ENCODE measurements at regions not wholly inside any gene's neighbourhood (a gene's known extent, or its start where the extent isn't known, plus 50 kb on each side); places are given as distances from the start of the nearest gene placed in this dataset.

DNA sequence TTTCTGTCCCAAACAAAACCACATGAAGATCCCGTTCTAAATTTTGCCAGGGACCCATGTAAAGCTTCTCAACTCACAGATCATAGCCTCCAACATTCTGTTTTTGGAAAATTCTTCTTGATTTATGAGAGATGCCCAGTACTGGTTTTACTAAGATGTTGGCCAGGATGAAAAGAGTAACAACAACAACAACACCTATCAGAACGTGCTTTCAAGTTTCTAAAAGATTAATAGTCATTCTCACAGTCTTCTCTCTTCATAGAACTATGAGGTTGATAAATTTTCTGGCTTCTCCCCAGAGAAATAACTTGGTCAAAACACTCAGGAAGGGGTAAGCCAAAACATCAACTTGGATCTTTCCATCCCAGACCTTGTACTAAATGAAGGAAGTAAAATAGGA, 567.5 kb upstream of the IGFBP3 start:
- H3K27me3 ChIP-seq (ENCODE audit: insufficient read depth): no peaks in the 10 kb centered on the region
- H3K4me3 ChIP-seq: no peak overlapping the region
- no peak overlapping the region for H3K4me3 Mint-ChIP-seq
- H3K9me2 ChIP-seq (ENCODE audit: insufficient read depth): no peaks in the 10 kb centered on the region; the same call in 1 of the 2 replicates
- H3K79me2 ChIP-seq (replicated peaks; ENCODE audit: insufficient read depth): no peaks in the 10 kb centered on the region
- H3F3A ChIP-seq (replicated peaks; ENCODE audit: low read depth): no peaks in the 10 kb centered on the region
- H4K20me1 ChIP-seq (replicated peaks; ENCODE audit: insufficient read depth): no peaks in the 10 kb centered on the region
- DNase-seq (ENCODE audit: low spot score): no peak
- H2AFZ ChIP-seq: no peak overlapping the region
- no peaks in the 10 kb centered on the region for H3K36me3 Mint-ChIP-seq (ENCODE audit: low read depth)
- H3K27ac Mint-ChIP-seq: no peak overlapping the region
- H3K4me1 Mint-ChIP-seq: no peaks in the 10 kb centered on the region
- no peaks in the 10 kb centered on the region; the same call in 2 of the 3 replicates for H3K9me3 Mint-ChIP-seq
- TF ChIP-seq, protein P1, sequence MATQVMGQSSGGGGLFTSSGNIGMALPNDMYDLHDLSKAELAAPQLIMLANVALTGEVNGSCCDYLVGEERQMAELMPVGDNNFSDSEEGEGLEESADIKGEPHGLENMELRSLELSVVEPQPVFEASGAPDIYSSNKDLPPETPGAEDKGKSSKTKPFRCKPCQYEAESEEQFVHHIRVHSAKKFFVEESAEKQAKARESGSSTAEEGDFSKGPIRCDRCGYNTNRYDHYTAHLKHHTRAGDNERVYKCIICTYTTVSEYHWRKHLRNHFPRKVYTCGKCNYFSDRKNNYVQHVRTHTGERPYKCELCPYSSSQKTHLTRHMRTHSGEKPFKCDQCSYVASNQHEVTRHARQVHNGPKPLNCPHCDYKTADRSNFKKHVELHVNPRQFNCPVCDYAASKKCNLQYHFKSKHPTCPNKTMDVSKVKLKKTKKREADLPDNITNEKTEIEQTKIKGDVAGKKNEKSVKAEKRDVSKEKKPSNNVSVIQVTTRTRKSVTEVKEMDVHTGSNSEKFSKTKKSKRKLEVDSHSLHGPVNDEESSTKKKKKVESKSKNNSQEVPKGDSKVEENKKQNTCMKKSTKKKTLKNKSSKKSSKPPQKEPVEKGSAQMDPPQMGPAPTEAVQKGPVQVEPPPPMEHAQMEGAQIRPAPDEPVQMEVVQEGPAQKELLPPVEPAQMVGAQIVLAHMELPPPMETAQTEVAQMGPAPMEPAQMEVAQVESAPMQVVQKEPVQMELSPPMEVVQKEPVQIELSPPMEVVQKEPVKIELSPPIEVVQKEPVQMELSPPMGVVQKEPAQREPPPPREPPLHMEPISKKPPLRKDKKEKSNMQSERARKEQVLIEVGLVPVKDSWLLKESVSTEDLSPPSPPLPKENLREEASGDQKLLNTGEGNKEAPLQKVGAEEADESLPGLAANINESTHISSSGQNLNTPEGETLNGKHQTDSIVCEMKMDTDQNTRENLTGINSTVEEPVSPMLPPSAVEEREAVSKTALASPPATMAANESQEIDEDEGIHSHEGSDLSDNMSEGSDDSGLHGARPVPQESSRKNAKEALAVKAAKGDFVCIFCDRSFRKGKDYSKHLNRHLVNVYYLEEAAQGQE (IDR thresholded peaks at IDR 0.05; ENCODE audit: unreplicated experiment): no peak
- TF ChIP-seq EZH2phosphoT487 (IDR thresholded peaks at IDR 0.05; ENCODE audit: unreplicated experiment): no peak
- TF ChIP-seq, protein P2, sequence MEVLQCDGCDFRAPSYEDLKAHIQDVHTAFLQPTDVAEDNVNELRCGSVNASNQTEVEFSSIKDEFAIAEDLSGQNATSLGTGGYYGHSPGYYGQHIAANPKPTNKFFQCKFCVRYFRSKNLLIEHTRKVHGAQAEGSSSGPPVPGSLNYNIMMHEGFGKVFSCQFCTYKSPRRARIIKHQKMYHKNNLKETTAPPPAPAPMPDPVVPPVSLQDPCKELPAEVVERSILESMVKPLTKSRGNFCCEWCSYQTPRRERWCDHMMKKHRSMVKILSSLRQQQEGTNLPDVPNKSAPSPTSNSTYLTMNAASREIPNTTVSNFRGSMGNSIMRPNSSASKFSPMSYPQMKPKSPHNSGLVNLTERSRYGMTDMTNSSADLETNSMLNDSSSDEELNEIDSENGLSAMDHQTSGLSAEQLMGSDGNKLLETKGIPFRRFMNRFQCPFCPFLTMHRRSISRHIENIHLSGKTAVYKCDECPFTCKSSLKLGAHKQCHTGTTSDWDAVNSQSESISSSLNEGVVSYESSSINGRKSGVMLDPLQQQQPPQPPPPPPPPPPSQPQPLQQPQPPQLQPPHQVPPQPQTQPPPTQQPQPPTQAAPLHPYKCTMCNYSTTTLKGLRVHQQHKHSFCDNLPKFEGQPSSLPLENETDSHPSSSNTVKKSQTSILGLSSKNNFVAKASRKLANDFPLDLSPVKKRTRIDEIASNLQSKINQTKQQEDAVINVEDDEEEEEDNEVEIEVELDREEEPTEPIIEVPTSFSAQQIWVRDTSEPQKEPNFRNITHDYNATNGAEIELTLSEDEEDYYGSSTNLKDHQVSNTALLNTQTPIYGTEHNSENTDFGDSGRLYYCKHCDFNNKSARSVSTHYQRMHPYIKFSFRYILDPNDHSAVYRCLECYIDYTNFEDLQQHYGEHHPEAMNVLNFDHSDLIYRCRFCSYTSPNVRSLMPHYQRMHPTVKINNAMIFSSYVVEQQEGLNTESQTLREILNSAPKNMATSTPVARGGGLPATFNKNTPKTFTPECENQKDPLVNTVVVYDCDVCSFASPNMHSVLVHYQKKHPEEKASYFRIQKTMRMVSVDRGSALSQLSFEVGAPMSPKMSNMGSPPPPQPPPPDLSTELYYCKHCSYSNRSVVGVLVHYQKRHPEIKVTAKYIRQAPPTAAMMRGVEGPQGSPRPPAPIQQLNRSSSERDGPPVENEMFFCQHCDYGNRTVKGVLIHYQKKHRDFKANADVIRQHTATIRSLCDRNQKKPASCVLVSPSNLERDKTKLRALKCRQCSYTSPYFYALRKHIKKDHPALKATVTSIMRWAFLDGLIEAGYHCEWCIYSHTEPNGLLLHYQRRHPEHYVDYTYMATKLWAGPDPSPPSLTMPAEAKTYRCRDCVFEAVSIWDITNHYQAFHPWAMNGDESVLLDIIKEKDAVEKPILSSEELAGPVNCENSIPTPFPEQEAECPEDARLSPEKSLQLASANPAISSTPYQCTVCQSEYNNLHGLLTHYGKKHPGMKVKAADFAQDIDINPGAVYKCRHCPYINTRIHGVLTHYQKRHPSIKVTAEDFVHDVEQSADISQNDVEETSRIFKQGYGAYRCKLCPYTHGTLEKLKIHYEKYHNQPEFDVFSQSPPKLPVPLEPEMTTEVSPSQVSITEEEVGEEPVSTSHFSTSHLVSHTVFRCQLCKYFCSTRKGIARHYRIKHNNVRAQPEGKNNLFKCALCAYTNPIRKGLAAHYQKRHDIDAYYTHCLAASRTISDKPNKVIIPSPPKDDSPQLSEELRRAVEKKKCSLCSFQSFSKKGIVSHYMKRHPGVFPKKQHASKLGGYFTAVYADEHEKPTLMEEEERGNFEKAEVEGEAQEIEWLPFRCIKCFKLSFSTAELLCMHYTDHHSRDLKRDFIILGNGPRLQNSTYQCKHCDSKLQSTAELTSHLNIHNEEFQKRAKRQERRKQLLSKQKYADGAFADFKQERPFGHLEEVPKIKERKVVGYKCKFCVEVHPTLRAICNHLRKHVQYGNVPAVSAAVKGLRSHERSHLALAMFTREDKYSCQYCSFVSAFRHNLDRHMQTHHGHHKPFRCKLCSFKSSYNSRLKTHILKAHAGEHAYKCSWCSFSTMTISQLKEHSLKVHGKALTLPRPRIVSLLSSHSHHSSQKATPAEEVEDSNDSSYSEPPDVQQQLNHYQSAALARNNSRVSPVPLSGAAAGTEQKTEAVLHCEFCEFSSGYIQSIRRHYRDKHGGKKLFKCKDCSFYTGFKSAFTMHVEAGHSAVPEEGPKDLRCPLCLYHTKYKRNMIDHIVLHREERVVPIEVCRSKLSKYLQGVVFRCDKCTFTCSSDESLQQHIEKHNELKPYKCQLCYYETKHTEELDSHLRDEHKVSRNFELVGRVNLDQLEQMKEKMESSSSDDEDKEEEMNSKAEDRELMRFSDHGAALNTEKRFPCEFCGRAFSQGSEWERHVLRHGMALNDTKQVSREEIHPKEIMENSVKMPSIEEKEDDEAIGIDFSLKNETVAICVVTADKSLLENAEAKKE (CRISPR knock-in tag; IDR thresholded peaks at IDR 0.05): no peak
- TF ChIP-seq ZNF114 (CRISPR knock-in tag; IDR thresholded peaks at IDR 0.05): no peak
- TF ChIP-seq, protein P3, sequence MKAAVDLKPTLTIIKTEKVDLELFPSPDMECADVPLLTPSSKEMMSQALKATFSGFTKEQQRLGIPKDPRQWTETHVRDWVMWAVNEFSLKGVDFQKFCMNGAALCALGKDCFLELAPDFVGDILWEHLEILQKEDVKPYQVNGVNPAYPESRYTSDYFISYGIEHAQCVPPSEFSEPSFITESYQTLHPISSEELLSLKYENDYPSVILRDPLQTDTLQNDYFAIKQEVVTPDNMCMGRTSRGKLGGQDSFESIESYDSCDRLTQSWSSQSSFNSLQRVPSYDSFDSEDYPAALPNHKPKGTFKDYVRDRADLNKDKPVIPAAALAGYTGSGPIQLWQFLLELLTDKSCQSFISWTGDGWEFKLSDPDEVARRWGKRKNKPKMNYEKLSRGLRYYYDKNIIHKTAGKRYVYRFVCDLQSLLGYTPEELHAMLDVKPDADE (IDR thresholded peaks at IDR 0.05): no peak
- no peak for TF ChIP-seq NANOG (IDR thresholded peaks at IDR 0.05; ENCODE audit: borderline replicate concordance)
- TF ChIP-seq CREB1 (CRISPR knock-in tag; IDR thresholded peaks at IDR 0.05; ENCODE audit: low read depth): no peak
- no peak for TF ChIP-seq CTCF (conservative IDR thresholded peaks at IDR 0.05; ENCODE audit: low read depth in 2 of 2)
- no peak for TF ChIP-seq JUNB (IDR thresholded peaks at IDR 0.05; ENCODE audit: unreplicated experiment)
- TF ChIP-seq ZNF331 (CRISPR knock-in tag; IDR thresholded peaks at IDR 0.05; ENCODE audit: low read depth): no peak
- TF ChIP-seq POLR2AphosphoS5 (IDR thresholded peaks at IDR 0.05; ENCODE audit: low read depth): no peak
- H3K27ac ChIP-seq (ENCODE audit: low read depth): no peak overlapping the region
- H3K27me3 Mint-ChIP-seq (ENCODE audit: insufficient read depth, low read depth, poor library complexity): no peaks in the 10 kb centered on the region
- no peaks in the 10 kb centered on the region for H3K36me3 ChIP-seq (ENCODE audit: insufficient read depth)
- H3K4me2 ChIP-seq: no peak overlapping the region
- no peaks in the 10 kb centered on the region for H3K4me1 ChIP-seq (ENCODE audit: insufficient read depth)
- no peak for ATAC-seq
